ENCODE measurements at regions not wholly inside any gene's neighbourhood (a gene's known extent, or its start where the extent isn't known, plus 50 kb on each side); places are given as distances from the start of the nearest gene placed in this dataset.

DNA sequence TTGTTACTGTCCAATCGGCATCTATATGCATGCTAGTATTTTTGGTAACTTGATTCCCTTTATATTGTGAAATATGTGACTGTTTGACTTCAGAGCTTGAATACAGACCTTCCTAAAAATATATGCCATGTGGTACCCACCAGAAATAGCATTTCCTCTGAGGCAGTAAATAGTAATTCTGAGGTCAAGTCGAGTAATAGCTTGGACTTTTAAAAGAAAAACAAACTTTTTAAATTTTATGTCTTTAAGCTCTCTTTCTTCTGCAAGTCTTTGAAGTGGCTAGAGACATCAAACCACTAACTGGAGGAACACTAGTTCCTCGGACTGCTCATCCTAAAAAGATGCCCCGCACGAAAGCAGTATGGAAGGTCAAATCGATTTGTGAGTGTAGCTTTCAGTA lies 396.8 kb upstream of the SLC14A2 start (continued):
- TF ChIP-seq ZNF687 (IDR thresholded peaks at IDR 0.05) (no peak), SREBF2 (IDR thresholded peaks at IDR 0.05; ENCODE audit: low read length) (no peak), ATF7 (IDR thresholded peaks at IDR 0.05; ENCODE audit: low read depth) (no peak)
- TF ChIP-seq, protein P1, sequence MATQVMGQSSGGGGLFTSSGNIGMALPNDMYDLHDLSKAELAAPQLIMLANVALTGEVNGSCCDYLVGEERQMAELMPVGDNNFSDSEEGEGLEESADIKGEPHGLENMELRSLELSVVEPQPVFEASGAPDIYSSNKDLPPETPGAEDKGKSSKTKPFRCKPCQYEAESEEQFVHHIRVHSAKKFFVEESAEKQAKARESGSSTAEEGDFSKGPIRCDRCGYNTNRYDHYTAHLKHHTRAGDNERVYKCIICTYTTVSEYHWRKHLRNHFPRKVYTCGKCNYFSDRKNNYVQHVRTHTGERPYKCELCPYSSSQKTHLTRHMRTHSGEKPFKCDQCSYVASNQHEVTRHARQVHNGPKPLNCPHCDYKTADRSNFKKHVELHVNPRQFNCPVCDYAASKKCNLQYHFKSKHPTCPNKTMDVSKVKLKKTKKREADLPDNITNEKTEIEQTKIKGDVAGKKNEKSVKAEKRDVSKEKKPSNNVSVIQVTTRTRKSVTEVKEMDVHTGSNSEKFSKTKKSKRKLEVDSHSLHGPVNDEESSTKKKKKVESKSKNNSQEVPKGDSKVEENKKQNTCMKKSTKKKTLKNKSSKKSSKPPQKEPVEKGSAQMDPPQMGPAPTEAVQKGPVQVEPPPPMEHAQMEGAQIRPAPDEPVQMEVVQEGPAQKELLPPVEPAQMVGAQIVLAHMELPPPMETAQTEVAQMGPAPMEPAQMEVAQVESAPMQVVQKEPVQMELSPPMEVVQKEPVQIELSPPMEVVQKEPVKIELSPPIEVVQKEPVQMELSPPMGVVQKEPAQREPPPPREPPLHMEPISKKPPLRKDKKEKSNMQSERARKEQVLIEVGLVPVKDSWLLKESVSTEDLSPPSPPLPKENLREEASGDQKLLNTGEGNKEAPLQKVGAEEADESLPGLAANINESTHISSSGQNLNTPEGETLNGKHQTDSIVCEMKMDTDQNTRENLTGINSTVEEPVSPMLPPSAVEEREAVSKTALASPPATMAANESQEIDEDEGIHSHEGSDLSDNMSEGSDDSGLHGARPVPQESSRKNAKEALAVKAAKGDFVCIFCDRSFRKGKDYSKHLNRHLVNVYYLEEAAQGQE (IDR thresholded peaks at IDR 0.05; ENCODE audit: low read depth, low read length) = no peak

GRCh38 chr18:45221363-45221762 lies 393.9 kb upstream of the SLC14A2 start:
- FAIRE-seq (no peak), DNase-seq (ENCODE audit: low read depth, low spot score) (no peak), ATAC-seq (no peak)
- H3K9me3 ChIP-seq (replicated peaks; ENCODE audit: control insufficient read depth, insufficient read depth, low read length) = no peaks in the 10 kb centered on the region
- intact Hi-C loops (cut with micrococcal nuclease; ENCODE audit: unreplicated experiment) (no loop called here), in situ Hi-C loops (cut with MboI) (loop anchor here (25.0 kb wide), 1 partner anchor 209 kb away; no protein-coding TSS in a partner anchor)
- 40% methylated on average over 5 of the region's 5 CpGs for WGBS (ENCODE audit: insufficient coverage, insufficient replicate concordance, low lambda C conversion rate, missing lambda C conversion rate)
- ChIA-PET POLR2A (no interaction called here), RAD21 (ENCODE audit: unreplicated experiment) (no interaction called here), CTCF (interaction anchor here (2.2 kb wide), 1 partner anchor 8 kb away, joined by 8 read pairs; no protein-coding TSS in a partner anchor), SMC1A (ENCODE audit: uncharacterized antibody, unreplicated experiment) (interaction anchor here (1.7 kb wide), 1 partner anchor 9 kb away, joined by 6 read pairs; no protein-coding TSS in a partner anchor)
- no peak overlapping the region for H3K4me2 ChIP-seq (ENCODE audit: control insufficient read depth, insufficient read depth)
- no peak overlapping the region for H3K4me3 ChIP-seq
- no peak overlapping the region for H2AFZ ChIP-seq (ENCODE audit: control insufficient read depth, low read depth, low read length)
- no peaks in the 10 kb centered on the region for H3K36me3 ChIP-seq (ENCODE audit: control insufficient read depth in 2 of 2, insufficient read depth in 2 of 2, low read length in 1 of 2)
- BruUV-seq (replicated peaks) = no TSS peak
- H4K20me1 ChIP-seq (ENCODE audit: control insufficient read depth, insufficient read depth) = no peaks in the 10 kb centered on the region
- H3K9ac ChIP-seq (ENCODE audit: control insufficient read depth, insufficient read depth, low read length) = no peak overlapping the region
- H3K27me3 ChIP-seq (replicated peaks in 1 of 2; ENCODE audit: control insufficient read depth in 2 of 2, insufficient read depth in 2 of 2, low read length in 1 of 2) = peaks cover 0 to 4% of the 10 kb centered on the region in 2 experiments; a peak in 3 of 4 replicates
- H3K79me2 ChIP-seq (ENCODE audit: control insufficient read depth, insufficient read depth, low read length) = no peaks in the 10 kb centered on the region
- H3K4me1 ChIP-seq (ENCODE audit: control insufficient read depth, insufficient read depth, low read length) = no peaks in the 10 kb centered on the region
- no peak overlapping the region for H3K27ac ChIP-seq (ENCODE audit: control insufficient read depth, insufficient read depth)
- TF ChIP-seq TCF3 (IDR thresholded peaks at IDR 0.05; ENCODE audit: borderline replicate concordance, insufficient read depth, low read depth, low read length) (no peak), GABPA (IDR thresholded peaks at IDR 0.05; ENCODE audit: low read depth) (no peak), HCFC1 (IDR thresholded peaks at IDR 0.05; ENCODE audit: low read length) (no peak), TCF12 (IDR thresholded peaks at IDR 0.05; ENCODE audit: low read depth, low read length) (no peak), DPF2 (IDR thresholded peaks at IDR 0.05) (no peak), NR2F1 (conservative IDR thresholded peaks at IDR 0.05) (no peak), IKZF1 (conservative IDR thresholded peaks at IDR 0.05) (no peak), HSF1 (IDR thresholded peaks at IDR 0.05; ENCODE audit: low read depth, low read length) (no peak), SMC3 (IDR thresholded peaks at IDR 0.05; ENCODE audit: borderline replicate concordance, low read length) (no peak), IRF4 (IDR thresholded peaks at IDR 0.05; ENCODE audit: low read depth, low read length) (no peak)
- TF ChIP-seq, protein P2, sequence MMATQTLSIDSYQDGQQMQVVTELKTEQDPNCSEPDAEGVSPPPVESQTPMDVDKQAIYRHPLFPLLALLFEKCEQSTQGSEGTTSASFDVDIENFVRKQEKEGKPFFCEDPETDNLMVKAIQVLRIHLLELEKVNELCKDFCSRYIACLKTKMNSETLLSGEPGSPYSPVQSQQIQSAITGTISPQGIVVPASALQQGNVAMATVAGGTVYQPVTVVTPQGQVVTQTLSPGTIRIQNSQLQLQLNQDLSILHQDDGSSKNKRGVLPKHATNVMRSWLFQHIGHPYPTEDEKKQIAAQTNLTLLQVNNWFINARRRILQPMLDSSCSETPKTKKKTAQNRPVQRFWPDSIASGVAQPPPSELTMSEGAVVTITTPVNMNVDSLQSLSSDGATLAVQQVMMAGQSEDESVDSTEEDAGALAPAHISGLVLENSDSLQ (IDR thresholded peaks at IDR 0.05) = no peak

All from GM12878 (cell line).